Fibroblast of skin of back (primary cell): ENCODE measurements at regions not wholly inside any gene's neighbourhood (a gene's known extent, or its start where the extent isn't known, plus 50 kb on each side); places are given as distances from the start of the nearest gene placed in this dataset.

Source experiments
- DNase-seq: peaks from one replicate; pipeline ENCODE4 v3.0.0-alpha.2; 2013

DNA sequence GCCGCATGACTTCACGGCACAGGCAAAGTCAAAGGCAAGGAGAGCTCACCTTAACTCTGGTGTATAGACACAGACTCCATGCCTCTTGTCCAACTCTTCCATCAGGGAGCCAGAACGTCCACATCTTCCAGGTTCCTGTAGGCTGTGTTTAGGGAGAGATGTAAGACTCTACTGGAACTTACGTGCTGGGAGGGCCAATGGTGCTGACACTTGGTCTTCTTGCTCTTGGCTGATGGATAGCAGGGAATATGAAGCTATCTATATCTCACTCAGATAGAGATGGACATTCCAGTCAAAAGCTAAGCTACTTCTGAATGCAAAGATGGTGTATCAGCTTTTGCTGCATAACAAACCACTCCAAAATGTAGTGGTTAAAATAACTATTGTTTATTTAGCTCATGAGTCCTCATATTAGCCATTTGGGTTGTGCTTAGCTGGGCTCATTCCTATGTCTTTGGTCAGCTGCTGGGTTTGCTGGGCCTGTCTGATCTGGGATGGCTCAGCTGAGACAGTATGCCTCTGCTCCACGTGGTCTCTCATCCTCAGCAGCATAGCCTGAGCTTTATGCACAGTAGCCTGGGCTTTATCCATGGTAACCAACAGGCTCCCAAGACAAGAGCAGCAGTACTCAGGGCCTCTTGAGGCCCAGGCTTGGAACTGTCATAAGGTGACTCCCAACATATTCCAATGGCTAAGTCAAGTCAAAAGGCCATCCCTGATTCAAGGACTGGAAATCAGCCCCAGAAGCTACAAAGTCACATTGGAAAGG is 111.6 kb downstream of the SNX5 start:
- DNase-seq, result peak; percentile 38

DNA sequence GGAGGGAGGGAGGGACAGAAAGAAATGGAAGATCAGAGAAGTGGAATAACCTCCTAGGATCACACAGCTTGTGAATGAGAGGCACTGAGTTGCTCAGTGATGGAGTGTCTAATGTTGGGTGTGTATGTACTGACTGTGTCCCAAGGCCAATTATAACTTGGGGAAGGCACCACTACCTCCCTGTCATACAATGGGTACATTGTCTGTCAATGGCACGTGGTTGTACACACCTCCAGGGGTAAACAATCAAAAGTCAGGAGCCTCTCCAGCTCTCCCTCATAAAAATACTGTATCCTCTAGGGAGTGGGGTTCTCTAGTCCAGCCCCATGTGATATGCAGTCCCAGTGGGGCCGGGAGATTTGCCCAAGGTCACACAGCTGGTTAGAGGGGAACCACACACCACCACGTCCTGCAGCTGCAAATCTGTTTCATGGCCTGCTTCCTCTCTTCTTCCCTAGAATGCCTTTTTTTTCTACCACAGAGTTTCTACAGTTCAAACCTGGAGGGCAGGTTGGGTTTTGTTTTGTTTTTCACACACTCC is 112.5 kb downstream of the SNX5 start:
- no peak for DNase-seq

DNA sequence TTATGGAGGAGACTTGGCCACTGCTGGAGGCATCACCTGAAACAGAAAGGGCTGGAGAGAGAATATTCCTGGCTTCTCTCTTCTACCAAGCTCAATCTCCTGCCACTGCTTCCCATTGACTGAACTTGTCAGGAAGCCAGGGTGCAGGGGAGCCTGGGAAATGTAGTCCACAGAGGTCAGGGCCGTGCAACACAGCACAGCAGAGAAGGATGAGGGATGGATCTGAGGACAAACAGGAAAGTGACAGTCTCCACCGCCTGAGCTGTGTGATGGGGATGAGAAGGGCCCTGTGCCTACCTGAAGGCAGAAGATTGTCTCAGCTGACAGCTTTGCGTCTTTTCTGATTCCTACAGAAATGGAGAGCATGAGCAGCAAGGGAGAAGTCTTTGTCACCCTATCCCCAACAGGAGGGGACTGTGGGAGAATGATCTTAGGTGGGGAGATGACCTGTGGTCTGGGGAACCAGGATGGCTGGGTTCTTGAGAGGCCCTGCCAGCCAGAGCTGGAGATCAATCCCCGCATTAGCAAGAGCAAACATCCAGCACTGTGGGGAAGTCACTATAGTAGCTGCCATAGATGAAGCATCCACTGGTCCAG is 114.2 kb downstream of the SNX5 start:
- peak; percentile 54 for DNase-seq

DNA sequence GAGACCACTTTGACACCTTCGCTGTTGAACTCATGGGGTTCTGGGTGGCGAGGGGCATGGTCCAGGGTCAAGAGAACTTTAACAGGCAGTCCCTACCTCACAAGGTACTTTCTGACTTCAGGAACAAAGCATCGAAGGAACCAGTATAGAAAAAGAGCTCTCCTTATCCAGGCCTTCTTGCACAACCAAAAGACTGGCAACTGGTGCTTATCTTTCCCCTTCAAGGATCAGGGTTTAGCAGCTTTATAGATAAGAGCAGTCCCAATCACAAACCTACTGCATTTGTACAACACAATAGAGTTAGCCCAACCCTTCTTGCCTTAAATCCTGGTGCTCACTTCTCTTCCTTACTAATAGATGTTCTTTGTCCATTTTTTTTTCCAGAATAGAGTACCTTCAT is 116.3 kb downstream of the SNX5 start:
- DNase-seq, result no peak

DNA sequence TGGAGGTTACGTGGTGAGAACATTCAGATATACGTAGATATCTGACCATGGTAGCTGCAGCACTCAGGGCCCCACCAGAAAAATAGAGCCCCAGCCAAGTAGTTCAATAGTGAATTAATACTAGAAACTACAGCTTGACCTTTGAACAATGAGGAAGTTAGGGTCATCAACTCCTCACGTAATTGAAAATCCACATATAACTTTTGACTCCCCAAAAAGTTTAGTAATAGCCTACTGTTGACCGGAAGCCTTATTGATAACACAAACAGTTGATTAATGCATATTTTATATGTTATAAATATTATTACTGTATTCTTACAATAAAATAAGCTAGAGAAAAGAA is 117.9 kb downstream of the SNX5 start:
- DNase-seq, result no peak

DNA sequence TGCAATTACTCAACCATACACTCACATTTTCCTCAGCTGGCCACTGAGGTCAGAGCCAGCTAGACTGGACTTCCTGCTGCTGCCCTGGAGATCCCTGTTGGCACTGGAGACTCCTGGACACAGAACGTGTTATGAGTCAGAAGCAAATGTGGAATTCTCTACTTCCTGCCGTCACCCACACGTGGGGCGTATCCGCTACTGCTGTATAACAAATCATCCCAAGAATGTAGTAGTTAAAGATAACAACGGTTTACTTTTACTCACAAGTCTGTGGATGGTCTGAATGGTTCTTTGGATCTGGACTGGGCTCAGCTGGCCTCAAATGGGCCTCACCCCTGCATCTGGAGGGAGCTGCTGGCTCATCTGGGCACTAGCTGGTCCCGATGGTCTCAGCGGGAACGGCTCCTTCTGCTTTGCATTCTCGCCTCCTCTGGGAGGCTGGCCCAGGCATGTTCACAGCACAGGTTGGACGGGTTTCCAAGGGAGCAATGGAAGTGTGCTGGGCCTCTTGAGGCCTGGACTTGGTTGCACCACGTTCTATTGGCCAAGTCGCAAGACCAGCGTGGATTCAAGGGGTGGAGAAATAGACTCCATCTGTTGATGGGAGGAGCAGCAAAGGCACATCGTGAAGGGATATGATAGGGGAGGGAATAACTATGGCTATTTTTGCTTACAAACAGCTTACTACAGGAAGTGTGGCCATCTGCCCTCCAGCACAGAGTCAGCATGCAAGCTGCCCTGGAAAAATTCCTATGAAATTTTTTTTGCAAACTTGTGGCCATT is 118.5 kb downstream of the SNX5 start:
- peak; percentile 98 for DNase-seq

DNA sequence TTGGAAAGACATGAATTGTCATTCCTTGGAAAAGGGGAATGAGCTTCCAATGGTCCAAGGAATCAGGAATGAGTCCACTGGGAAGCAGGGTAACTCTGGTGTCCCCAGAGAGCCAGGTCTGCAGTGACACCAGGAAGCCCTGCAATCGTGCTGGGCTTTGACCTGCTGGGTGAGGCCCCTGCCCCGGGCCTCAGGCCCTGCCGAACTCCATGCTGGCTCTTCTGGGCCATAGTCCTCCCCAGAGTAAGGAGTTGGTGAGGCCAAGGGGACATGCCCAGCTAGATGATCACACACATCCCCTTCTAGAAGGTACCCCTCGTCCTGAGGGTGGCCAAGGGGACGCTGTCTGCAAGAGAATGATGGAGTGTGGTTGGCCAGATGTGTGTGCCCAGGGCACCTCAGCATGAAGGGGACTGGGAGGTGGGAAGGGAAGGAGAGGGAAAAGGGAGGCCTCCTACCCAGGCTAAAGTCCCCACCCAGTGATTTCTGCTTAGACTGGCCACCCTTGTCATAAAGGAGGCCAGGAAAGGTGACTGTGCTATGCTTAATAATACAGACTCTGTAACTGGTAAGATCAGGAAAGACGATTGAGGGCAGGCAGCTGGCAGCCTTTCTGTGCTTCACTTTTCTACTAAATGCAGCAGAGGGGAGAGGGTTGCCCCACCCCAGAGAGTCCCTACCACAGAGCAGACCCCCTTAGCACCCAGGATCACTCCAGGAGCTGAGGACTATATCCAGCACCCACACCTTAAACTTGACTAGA is 119.3 kb downstream of the SNX5 start:
- no peak for DNase-seq

DNA sequence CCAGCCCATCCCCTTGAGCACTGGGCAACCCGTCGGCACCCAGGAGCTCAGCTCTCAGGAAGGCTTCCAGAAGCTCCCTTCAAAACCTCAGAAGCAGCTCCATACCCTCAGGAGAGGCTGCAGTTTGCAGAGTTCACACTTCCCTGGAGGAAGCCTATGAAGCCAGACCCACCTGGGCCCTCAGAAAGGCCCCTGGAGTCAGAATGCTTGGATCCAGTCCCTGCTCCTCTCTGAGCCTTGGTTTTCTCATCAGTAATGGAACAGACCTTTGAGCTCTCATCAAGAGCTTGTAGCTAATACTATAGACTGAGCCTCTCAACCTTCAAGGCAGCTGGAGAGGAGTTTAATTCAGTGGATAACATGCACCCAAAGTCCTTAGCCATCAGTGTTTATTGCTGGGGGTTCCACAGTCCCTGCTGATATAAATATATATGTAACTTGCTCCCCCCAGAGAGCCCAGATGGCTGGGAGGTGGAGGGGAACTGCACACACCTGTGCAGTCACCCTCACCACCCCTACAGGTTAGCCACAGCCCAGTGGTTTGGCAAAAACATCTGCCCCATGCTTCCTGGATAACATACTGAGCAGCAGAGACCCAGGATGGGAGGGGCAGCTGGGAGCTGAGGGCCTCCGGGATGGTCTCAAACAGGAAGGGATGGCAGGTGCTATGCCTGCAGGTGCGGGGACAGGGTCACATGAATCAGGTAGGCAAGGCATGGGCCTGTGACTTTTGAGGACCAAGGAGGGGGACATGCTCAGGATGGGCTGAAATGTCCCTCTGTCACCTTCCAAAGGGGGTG is 120.1 kb downstream of the SNX5 start:
- DNase-seq, result no peak

DNA sequence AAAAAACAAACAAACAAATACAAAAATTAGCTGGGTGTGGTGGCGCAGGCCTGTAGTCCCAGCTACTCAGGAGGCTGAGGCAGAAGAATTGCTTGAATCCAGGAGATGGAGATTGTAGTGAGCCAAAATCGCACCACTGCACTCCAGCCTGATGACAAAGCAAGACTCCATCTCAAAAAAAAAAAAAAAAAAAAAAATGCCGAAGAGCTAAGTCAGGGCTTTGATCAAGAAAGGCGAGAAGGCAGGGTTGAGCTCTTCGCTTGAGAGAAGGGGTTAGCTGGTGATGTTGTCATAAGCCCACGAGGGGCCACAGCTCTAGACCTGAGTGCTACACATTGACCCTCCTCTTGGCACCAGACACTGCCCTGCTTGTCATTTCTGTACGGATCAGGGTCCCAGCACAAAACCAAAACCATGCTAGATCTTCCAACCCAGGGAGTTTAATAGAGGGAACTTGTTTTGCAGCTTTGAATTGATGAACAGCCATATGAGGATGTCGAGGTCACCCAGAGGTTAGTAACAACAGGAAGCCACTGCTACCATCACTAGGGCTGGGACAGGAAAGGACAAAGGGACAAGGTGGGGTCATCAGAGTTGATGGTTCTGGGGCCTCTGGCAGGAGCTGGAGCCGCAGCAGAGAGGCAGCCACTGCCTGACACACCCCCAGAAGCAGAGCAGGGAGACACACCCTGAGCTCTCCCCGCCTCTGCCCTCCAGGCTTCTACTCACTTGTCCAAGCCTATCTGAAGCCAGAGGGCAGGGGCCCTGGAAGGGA is 122.7 kb downstream of the SNX5 start:
- peak; percentile 48 for DNase-seq

DNA sequence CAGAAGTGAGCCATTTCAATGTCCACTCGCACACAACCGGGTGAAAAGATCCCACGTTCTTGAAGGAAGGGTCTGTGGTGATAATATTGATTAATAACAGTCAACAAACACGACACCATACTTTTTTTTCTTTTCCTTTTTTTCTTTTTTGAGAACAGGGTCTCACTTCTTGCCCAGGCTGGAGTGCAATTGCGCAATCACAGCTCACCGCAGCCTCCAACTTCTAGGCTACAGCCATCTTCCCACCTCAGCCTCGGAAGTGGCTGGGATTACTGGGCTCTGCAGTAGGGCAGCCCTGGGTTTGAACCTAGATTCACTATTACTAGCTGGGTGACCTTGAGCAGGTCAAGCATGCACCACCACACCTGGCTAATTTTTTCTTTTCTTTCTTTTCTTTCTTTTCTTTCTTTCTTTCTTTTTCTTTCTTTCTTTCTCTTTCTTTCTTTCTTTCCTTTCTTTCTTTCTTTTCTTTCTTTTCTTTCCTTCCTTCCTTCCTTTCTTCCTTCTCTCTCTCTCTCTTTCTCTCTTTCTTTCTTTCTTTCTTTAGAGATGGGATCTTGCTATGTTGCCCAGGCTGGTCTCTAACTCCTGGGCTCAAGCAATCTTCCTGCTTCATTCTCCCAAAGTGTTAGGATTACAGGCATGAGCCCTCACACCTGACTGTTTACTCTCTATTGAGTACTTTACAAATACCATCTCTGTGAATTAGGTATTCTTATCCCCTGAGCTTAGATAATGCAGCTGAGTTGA is 123.9 kb downstream of the SNX5 start:
- no peak for DNase-seq

DNA sequence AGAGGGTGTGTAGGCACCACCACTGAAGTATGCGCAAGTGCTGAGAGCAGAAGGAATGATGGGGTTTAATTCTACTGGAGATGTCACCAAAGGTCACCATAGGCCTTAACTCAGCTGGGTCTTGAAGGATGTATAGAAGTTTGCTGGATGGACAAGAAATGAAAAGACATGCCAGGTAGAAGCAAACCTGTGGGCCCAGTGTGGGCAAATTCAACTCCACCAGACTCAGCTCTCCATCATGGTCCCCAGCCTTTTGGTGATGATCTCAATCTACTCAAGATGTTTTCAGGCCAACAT is 124.5 kb downstream of the SNX5 start:
- no peak for DNase-seq

DNA sequence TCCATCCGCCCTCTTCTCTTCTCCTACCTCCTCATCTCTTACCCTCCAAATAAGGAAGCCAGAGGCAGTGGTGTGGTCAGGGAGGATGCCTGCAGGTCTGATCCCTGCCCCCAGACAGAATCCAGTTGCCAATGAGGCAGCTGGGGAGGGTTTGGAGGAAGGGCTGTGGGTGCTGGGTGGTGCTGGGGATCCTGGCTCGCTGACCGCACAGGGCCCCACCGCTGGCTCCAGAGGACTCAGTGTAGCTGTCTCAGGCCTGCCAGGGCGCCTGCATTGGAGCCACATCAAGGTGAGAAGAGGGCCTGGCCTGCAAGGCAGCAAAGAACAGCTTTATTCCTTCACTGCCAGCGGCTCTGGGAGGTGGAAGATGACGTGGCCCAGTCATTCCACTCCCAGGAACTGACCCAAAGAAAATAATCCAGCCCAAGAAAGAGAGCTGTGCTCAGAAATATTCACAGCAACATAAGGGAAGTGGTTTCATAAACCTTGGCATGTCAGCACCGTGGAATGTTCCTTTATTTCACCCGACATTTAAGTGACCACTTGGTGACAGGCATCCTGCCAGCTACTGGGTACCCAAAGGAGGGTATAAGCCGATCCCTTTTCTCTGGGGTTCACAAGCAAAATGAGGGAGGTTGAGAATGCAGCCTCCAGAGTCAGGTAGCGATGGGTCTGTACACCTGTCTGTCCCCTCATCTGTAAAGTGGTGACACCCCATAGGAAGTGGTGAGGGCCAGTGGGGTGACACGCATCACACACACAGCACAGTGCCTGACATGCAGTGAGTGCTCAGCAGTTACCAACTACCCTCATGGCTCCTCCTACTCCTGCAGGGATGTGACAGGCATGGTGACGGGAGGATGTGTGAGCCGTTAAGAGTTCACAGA is 125.1 kb downstream of the SNX5 start:
- DNase-seq, result peak; percentile 99

DNA sequence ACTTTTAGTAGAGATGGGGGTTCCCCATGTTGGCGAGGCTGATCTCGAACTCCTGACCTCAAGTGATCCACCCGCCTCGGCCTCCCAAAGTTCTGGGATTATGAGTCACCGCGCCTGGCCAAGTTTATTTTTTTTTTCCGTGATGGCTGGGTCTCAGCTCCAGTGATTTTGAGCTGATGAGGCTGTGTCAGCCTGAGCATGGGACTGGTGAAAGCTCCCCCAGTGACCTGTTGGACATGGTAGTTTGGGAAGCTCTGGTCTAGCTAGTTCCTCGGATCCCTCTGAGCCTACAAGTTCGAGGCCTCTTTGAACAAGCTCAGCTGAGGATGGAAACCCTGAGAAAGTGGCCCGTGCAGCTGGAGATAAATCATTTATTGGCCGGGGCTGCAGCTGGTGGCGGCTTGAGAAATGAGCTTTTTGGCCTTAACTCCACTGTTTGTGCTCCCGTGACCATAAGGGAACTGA is 126.8 kb downstream of the SNX5 start:
- peak; percentile 41 for DNase-seq

DNA sequence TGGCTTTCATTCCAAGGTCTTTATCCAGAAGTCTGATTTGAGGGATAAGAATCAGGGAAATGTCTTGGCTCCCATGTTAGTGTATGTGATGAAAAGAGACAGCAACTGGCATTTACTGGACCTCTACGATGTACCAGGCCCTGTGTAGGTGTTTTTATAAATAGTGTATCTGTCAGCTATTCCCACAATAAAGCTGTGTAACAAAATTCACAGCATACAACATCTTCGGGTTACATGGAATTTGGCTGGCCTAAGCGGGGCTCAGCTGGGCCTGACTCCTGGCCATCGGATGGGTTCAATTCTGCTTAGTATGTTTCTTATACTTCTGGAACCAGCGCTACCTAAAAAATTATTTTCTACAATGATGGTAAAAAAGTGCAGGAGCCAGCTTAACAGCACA is 128.2 kb downstream of the SNX5 start:
- no peak for DNase-seq

DNA sequence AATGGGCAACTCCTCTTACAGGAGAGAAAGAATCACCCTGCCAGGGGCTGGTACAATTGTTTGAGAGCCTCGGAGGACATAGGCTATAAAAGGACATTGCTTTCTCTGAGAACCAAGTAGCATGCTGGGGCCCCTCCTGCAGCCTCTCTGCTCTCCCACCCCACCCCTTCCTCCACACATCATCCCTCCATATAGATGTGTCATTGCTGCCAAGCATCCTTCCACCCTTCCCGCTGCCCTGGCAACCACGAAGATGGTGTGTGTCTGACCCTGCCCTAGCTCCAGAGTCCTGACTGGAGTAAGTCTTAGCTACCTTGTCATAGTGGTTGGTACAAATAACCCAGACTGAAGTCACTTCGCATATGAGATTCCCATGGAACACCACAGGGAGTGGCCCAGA is 129.7 kb downstream of the SNX5 start:
- DNase-seq, result peak; percentile 57

DNA sequence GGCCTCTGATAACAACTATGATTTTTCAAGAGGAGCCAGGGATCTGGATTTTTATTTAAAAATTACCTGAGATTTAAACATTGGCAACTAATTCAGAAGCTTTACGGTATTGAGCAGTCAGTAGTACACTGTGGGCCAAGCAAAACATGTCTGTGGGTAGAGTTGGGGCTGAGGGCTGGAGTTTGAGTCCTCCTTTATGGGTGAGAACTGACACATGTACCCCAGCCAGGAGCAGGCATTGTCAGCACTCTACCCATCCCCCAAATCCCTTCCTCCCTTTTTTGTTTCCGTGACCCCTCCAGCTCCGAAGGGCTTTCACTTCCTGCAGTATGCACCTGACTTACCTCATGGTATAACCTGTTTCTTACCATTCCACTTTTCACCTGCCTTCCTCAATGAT is 131.4 kb downstream of the SNX5 start:
- DNase-seq, result no peak

DNA sequence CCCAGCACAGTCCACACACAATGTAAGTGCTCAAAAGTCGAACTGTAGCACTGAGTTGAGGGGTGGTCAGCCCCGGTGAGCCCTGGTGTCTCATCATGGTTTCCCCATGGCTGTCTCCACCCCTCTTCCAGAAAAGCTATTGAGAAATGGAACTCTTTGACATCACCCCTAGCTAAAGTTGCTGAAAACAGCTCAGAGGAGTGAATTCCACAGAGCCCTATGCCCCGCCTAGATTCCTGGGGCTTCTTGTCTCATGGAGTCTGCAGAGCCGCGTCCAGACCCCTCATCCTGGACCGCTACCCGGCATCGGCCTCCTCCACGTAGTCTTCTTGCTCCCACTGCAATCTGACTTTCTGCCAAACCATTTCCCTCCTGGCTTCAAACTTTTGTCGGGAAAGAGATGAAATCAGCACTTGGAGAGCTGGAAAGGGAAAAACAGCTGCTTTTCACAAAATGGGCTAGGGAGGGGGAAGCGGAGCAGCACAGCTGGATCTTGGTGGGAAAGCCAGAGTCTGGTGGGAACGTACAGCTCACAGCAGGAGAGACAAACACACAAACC is 132.2 kb downstream of the SNX5 start:
- peak; percentile 89 for DNase-seq

DNA sequence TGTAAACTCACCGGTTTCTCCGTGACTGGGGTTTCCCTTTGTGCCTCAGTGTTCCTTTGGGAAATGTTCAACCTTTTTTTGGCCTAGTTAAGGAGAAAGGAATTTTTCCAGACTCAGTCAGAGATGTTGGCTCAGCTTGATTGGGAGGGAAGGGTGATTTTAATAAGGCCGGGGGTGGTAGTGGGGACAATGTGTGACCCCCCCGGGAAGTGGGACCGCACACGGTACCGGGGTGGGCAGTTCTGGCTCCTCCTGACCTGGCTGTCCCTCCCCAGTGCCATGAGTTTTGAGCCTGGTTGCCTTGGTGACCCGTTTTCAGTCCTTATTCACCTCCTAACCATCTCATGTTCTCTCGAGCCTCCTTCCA is 132.7 kb downstream of the SNX5 start:
- peak; percentile 36 for DNase-seq
